ENCODE measurements at regions not wholly inside any gene's neighbourhood (a gene's known extent, or its start where the extent isn't known, plus 50 kb on each side); places are given as distances from the start of the nearest gene placed in this dataset.

DNA sequence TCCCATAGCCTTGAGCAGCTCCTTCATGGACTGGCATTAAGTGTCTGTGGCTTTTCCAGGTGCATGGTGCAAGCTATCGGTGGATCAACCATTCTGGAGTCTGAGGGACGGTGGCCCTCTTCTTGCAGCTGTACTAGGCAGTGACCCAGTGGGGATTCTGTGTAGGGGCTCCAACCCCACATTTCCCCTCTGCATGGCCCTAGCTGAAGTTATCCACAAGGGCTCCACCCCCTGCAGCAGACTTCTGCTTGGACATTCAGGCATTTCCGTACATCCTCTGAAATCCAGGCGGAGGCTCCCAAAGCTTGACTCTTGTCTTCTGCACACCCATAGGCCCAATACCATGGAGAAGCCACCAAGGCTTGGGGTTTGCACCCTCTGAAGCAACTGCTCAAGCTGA, 89.3 kb upstream of the PGRMC2 start:
- TF ChIP-seq, protein P1, sequence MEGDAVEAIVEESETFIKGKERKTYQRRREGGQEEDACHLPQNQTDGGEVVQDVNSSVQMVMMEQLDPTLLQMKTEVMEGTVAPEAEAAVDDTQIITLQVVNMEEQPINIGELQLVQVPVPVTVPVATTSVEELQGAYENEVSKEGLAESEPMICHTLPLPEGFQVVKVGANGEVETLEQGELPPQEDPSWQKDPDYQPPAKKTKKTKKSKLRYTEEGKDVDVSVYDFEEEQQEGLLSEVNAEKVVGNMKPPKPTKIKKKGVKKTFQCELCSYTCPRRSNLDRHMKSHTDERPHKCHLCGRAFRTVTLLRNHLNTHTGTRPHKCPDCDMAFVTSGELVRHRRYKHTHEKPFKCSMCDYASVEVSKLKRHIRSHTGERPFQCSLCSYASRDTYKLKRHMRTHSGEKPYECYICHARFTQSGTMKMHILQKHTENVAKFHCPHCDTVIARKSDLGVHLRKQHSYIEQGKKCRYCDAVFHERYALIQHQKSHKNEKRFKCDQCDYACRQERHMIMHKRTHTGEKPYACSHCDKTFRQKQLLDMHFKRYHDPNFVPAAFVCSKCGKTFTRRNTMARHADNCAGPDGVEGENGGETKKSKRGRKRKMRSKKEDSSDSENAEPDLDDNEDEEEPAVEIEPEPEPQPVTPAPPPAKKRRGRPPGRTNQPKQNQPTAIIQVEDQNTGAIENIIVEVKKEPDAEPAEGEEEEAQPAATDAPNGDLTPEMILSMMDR (conservative IDR thresholded peaks at IDR 0.05): no peak
- no peak for TF ChIP-seq ZFX (IDR thresholded peaks at IDR 0.05)
